ENCODE measurements at regions not wholly inside any gene's neighbourhood (a gene's known extent, or its start where the extent isn't known, plus 50 kb on each side); places are given as distances from the start of the nearest gene placed in this dataset.
"Not testable (repeated sequence)": the region's sequence is repeated elsewhere in the genome, so short reads cannot be mapped to it uniquely, and the experiment has no call there.

DNA sequence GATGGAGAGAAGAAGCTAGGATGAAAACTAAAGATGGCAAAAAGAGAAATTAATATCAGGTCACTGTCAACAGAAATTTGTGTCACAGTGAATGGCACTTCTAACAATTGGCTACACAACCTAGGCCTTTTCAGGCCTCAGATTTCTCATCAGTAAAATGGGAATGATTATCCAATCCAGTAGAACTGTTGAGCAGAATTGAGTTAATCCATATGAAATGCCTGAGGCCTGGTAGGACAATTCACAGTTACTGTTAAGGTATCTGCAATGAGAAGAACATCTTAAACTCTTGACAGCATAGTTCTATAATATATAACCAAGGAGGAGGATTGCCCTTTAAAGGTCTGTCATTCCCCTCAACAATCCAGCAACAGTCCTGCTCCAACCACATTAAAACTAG, 217.9 kb upstream of the ZNF217 start:
- Histone ChIP-seq H3K4me1 (ENCODE audit: control insufficient read depth, insufficient read depth, low read length) (peaks cover 13% of the 10 kb centered on the region), H3K27me3 (ENCODE audit: control insufficient read depth, insufficient read depth, low read length) (no peaks in the 10 kb centered on the region), H3K4me3 (ENCODE audit: low read depth, low read length) (no peak overlapping the region), H3K9ac (ENCODE audit: low read depth, low read length) (no peak overlapping the region), H3K27ac (ENCODE audit: low read depth, low read length) (no peak overlapping the region), H3K9me3 (ENCODE audit: control insufficient read depth, insufficient read depth, low read length) (no peaks in the 10 kb centered on the region), H3K36me3 (ENCODE audit: control insufficient read depth, insufficient read depth, low read length) (no peaks in the 10 kb centered on the region)

DNA sequence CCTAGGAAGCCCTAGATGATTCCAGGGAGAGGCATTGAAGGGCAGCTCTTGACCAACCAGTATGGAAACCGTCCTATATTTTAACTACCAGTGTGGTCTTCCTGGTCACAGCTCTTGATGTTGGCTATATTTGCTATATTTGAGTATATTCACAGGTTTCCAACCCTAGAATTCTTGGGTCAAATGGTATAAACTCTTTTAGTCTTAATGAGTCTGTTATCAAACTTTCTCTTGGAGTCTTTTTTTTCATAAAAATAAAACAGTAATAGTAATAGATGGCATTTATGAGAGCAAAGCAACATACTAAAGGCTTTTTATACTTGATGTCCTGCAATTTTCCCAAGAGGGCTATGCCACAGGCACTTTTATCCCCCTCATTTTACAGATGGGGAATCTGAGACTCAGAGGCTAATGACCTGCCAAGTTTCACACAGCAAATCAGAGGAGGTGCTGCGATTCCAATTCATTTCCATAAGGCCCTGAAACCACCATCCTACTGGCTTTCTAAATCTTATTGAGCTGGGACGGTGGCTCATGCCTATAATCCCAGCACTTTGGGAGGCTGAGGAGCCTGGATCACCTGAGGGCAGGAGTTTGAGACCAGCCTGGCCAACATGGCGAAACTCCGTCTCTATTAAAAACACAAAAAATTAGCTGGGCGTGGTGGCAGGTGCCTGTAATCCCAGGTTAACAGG, 217.2 kb upstream of the ZNF217 start:
- Histone ChIP-seq H3K27me3 (ENCODE audit: control insufficient read depth, insufficient read depth, low read length) (no peaks in the 10 kb centered on the region), H3K4me3 (ENCODE audit: low read depth, low read length) (no peak overlapping the region), H3K27ac (ENCODE audit: low read depth, low read length) (no peak overlapping the region), H3K36me3 (ENCODE audit: control insufficient read depth, insufficient read depth, low read length) (no peaks in the 10 kb centered on the region), H3K9ac (ENCODE audit: low read depth, low read length) (no peak overlapping the region), H3K4me1 (ENCODE audit: control insufficient read depth, insufficient read depth, low read length) (peaks cover 13% of the 10 kb centered on the region), H3K9me3 (ENCODE audit: control insufficient read depth, insufficient read depth, low read length) (no peaks in the 10 kb centered on the region)

DNA sequence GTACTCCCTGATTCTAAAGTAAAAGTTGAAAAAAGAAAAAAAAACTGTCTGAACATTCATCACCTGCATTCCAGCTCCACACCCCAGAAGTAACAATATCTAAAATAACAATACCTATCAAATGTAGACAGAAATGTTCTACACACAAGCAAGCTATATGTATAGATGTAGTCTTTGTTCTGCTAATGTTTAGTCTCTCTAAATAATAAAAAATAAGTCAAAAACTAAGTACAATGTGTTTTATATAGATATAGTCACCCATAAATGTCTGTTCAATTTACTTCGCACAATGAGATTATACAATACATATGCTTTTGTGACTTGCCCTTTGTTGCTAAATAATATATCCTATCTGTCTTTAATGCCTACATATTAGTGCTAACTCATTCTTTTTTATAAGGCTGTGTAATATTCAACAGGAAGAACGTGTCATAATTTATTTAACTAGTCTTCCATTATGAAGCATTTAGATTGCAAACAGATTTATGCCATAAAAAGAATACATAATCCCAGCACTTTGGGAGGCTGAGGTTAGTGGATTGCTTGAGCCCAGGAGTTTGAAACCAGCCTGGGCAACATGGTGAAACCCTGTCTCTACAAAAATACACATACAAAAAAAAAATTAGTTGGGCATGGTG, 216.2 kb upstream of the ZNF217 start:
- Histone ChIP-seq H3K27me3 (ENCODE audit: control insufficient read depth, insufficient read depth, low read length) (no peaks in the 10 kb centered on the region), H3K9ac (ENCODE audit: low read depth, low read length) (no peak overlapping the region), H3K27ac (ENCODE audit: low read depth, low read length) (no peak overlapping the region), H3K4me3 (ENCODE audit: low read depth, low read length) (no peak overlapping the region), H3K9me3 (ENCODE audit: control insufficient read depth, insufficient read depth, low read length) (no peaks in the 10 kb centered on the region), H3K4me1 (ENCODE audit: control insufficient read depth, insufficient read depth, low read length) (peaks cover 13% of the 10 kb centered on the region), H3K36me3 (ENCODE audit: control insufficient read depth, insufficient read depth, low read length) (no peaks in the 10 kb centered on the region)

GRCh38 chr20:53809217-53809616, 215.6 kb upstream of the ZNF217 start:
- Histone ChIP-seq H3K27ac (ENCODE audit: low read depth, low read length) (no peak overlapping the region), H3K36me3 (ENCODE audit: control insufficient read depth, insufficient read depth, low read length) (no peaks in the 10 kb centered on the region), H3K9me3 (ENCODE audit: control insufficient read depth, insufficient read depth, low read length) (no peaks in the 10 kb centered on the region), H3K27me3 (ENCODE audit: control insufficient read depth, insufficient read depth, low read length) (no peaks in the 10 kb centered on the region), H3K4me3 (ENCODE audit: low read depth, low read length) (no peak overlapping the region), H3K9ac (ENCODE audit: low read depth, low read length) (no peak overlapping the region), H3K4me1 (ENCODE audit: control insufficient read depth, insufficient read depth, low read length) (peaks cover 13% of the 10 kb centered on the region)

GRCh38 chr20:53808733-53809132, 215.1 kb upstream of the ZNF217 start:
- H3K4me3 ChIP-seq (ENCODE audit: low read depth, low read length), result no peak overlapping the region
- H3K4me1 ChIP-seq (ENCODE audit: control insufficient read depth, insufficient read depth, low read length), result peaks cover 13% of the 10 kb centered on the region
- no peak overlapping the region for H3K27ac ChIP-seq (ENCODE audit: low read depth, low read length)
- no peaks in the 10 kb centered on the region for H3K27me3 ChIP-seq (ENCODE audit: control insufficient read depth, insufficient read depth, low read length)
- no peaks in the 10 kb centered on the region for H3K9me3 ChIP-seq (ENCODE audit: control insufficient read depth, insufficient read depth, low read length)
- no peak overlapping the region for H3K9ac ChIP-seq (ENCODE audit: low read depth, low read length)
- no peaks in the 10 kb centered on the region for H3K36me3 ChIP-seq (ENCODE audit: control insufficient read depth, insufficient read depth, low read length)

DNA sequence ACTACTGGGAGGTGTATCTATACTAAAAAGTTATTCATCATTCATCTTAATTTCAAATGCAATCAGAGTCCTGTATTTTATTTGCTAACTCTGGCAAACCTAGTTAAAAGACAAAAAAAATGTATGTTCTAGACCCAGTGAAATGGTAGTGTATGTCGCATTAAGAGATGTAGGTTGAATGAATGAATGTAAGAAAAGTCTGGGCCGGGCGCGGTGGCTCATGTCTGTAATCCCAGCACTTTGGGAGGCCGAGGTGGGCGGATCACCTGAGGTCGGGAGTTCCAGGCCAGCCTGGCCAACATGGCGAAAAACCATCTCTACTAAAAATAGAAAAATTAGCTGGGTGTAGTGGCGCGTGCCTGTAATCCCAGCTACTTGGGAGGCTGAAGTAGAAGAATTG, 214.7 kb upstream of the ZNF217 start:
- H3K4me3 ChIP-seq (ENCODE audit: low read depth, low read length); H3K9ac ChIP-seq (ENCODE audit: low read depth, low read length); H3K36me3 ChIP-seq (ENCODE audit: control insufficient read depth, insufficient read depth, low read length); H3K27ac ChIP-seq (ENCODE audit: low read depth, low read length); H3K27me3 ChIP-seq (ENCODE audit: control insufficient read depth, insufficient read depth, low read length); H3K9me3 ChIP-seq (ENCODE audit: control insufficient read depth, insufficient read depth, low read length): not testable (repeated sequence)
- H3K4me1 ChIP-seq (ENCODE audit: control insufficient read depth, insufficient read depth, low read length), result peaks cover 13% of the 10 kb centered on the region

DNA sequence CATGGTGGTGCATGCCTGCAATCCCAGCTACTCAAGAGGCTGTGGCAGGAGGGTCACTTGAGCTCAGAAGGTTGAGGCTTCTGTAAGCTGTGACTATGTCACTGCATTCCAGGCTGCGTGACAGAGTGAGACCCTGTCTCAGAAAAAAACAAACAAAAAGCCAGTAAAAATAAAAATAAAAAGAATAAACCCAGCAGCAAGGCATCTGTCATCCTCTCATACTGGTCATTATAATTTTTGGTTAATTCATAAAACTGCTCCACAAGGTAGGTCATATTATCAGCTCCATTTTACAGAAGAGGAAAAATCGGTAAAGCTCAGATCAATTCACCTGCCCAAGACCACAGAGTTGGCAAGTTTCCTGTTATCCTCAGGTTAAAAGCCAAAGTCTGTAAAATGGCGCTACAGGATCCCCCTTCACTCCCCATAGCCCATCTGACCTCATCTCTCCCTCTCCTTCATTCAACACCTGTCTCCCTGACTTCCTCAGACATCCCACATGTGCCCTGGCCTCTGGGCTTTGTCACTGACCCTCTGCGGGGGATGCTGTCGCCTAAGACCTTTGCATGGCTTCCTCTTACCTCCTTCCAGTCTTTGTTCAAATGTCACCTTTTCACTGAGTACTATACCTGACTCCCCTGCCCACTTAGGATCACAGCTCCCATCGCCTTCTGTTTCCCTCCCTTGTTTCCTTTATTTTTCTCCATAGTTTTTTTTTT, 213.2 kb upstream of the ZNF217 start:
- no peaks in the 10 kb centered on the region for H3K9me3 ChIP-seq (ENCODE audit: control insufficient read depth, insufficient read depth, low read length)
- H3K27me3 ChIP-seq (ENCODE audit: control insufficient read depth, insufficient read depth, low read length), result no peaks in the 10 kb centered on the region
- no peak overlapping the region for H3K9ac ChIP-seq (ENCODE audit: low read depth, low read length)
- peaks cover 13% of the 10 kb centered on the region for H3K4me1 ChIP-seq (ENCODE audit: control insufficient read depth, insufficient read depth, low read length)
- H3K4me3 ChIP-seq (ENCODE audit: low read depth, low read length), result no peak overlapping the region
- H3K27ac ChIP-seq (ENCODE audit: low read depth, low read length), result no peak overlapping the region
- H3K36me3 ChIP-seq (ENCODE audit: control insufficient read depth, insufficient read depth, low read length), result no peaks in the 10 kb centered on the region

GRCh38 chr20:53805895-53806384, 212.3 kb upstream of the ZNF217 start:
- H3K4me1 ChIP-seq (ENCODE audit: control insufficient read depth, insufficient read depth, low read length), result peaks cover 13% of the 10 kb centered on the region
- H3K27ac ChIP-seq (ENCODE audit: low read depth, low read length), result no peak overlapping the region
- H3K36me3 ChIP-seq (ENCODE audit: control insufficient read depth, insufficient read depth, low read length), result no peaks in the 10 kb centered on the region
- no peak overlapping the region for H3K9ac ChIP-seq (ENCODE audit: low read depth, low read length)
- H3K27me3 ChIP-seq (ENCODE audit: control insufficient read depth, insufficient read depth, low read length), result no peaks in the 10 kb centered on the region
- H3K4me3 ChIP-seq (ENCODE audit: low read depth, low read length), result no peak overlapping the region
- H3K9me3 ChIP-seq (ENCODE audit: control insufficient read depth, insufficient read depth, low read length), result no peaks in the 10 kb centered on the region

DNA sequence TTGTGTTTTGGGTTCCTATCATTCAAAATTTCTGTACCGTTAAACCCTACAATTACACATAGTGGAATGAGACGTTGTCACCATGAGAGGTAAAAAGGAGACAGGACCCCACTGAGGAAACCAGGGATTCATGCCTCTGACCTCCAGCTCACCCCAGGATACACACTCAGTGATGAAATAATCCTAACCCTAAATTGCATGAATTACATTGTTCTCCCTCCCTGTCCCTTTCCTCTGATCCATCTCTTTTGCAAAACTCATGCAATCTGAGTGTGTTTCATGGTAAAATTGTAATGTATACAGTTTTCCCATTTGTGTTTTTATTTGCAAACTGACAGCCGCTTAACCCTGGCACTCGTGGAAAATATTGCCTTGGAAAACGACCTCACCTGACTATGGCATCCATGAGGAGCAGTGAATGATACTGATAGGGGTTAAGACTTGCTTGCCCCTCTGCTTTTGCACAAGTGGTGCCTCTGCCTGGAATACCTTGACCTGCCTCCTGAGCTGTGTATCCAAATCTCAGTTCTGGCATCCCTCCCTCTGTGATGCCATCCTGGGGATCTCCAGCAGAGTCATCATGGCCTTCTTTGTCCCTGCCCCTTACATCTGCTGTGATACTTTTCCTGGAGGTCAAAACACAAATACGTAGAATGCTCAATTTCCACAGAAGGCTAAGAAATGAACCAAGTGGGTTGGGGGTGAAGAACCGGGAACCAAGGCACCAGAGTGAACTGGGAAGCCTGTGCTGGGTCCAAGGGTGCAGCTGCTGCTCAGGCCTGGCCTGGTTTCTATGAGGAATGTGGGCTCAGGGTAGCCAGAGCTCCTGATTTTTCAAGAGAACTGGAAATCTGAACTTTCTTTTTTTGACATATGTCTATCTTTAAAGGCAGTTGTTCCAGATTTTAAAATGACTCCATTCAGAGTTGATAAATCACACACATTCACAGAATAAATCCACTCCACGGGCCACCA, 211.6 kb upstream of the ZNF217 start:
- Histone ChIP-seq H3K27ac (ENCODE audit: low read depth, low read length) (no peak overlapping the region), H3K9ac (ENCODE audit: low read depth, low read length) (no peak overlapping the region), H3K4me1 (ENCODE audit: control insufficient read depth, insufficient read depth, low read length) (peaks cover 13% of the 10 kb centered on the region), H3K36me3 (ENCODE audit: control insufficient read depth, insufficient read depth, low read length) (no peaks in the 10 kb centered on the region), H3K9me3 (ENCODE audit: control insufficient read depth, insufficient read depth, low read length) (no peaks in the 10 kb centered on the region), H3K4me3 (ENCODE audit: low read depth, low read length) (no peak overlapping the region), H3K27me3 (ENCODE audit: control insufficient read depth, insufficient read depth, low read length) (no peaks in the 10 kb centered on the region)

DNA sequence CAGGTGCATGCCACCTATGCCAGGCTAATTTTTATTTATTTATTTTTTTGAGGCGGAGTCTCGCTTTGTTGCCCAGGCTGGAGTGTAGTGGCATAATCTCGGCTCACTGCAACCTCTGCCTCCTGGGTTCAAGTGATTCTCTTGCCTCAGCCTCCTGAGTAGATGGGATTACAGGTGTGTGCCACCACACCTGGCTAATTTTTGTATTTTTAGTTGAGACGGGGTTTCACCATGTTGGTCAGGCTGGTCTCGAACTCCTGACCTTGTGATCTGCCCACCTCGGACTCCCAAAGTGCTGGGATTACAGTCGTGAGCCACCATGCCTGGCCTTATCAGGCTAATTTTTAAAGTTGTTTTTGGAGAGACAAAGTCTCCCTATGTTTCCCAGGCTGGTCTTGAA, 210.7 kb upstream of the ZNF217 start:
- not testable (repeated sequence) for H3K27ac ChIP-seq (ENCODE audit: low read depth, low read length); H3K9me3 ChIP-seq (ENCODE audit: control insufficient read depth, insufficient read depth, low read length); H3K27me3 ChIP-seq (ENCODE audit: control insufficient read depth, insufficient read depth, low read length); H3K4me1 ChIP-seq (ENCODE audit: control insufficient read depth, insufficient read depth, low read length); H3K9ac ChIP-seq (ENCODE audit: low read depth, low read length); H3K36me3 ChIP-seq (ENCODE audit: control insufficient read depth, insufficient read depth, low read length); H3K4me3 ChIP-seq (ENCODE audit: low read depth, low read length)
